GM21423 (cell line): ENCODE measurements at regions not wholly inside any gene's neighbourhood (a gene's known extent, or its start where the extent isn't known, plus 50 kb on each side); places are given as distances from the start of the nearest gene placed in this dataset.

Experiments used
- ATAC-seq: cut with Tn5 transposase; IDR thresholded peaks from one replicate; pipeline ENCODE4 v1.9.1; 2021; ENCODE audit warnings: mild to moderate bottlenecking, moderate library complexity; ENCODE audit not compliant: unreplicated experiment

DNA sequence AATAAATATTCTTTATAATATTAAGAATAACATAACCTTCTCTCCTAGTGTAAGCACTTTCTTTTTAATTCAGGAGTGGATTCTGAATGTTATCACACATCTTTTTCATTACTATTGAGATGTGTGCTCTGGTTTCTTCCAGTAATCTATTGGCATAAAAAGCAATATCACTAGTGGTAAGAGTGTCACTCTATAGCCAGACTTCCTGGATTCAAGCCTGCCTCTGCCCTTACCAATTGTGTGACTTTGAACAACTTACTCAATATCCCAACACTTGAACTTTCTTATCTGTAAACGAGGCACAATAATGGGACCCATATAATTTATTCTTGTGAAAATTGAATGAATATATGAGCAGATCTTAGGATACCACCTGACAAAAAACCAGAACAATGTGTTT, 71.0 kb downstream of the SEM1 start:
- no peak for ATAC-seq

- no peak for ATAC-seq
Observed at GRCh38 chr7:96637522-96637921, 72.1 kb downstream of the SEM1 start.

- no peak for ATAC-seq
Observed at GRCh38 chr7:96636979-96637378, 72.7 kb downstream of the SEM1 start.

- ATAC-seq, result no peak
Observed at GRCh38 chr7:96636342-96636860, 73.2 kb downstream of the SEM1 start.

GRCh38 chr7:96629884-96630283, 79.8 kb downstream of the SEM1 start:
- ATAC-seq, result no peak

DNA sequence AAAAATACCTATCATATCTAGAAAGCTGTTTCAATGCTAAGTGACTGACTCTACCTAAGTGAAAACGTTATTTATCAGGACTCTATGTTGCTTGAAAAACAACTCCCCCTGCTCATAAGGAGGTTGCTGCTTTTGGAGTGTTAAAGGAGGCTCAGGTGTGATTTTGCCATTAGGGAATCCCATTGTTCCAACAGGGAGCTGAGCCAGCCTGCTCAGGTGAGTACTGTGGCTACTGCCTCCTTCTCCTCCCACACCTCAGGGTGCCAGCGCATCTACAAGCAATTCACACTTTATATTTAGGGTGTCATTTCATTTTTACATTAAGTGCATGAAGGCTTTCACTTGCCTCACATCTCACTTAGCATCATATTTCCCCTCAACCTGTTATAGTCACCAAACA, 84.7 kb downstream of the SEM1 start:
- ATAC-seq, result no peak

DNA sequence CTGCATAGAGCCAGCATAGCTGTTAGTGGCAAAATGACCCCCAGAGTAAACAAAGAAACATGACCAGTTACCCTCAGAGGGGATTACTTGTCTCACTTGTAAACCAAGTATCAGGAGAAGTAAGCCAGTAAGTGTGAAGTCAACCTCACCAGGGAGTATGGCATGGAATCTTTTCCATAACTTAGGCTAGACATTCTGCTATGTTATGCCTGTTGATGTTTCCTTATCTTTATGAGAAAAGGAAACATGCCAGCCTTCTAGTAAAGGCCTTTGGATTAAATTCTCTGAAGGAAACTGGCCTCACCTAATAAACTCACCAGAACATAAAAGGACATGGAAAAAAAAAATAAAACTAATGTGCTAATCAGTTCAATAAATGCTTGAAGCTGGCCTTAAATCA, 87.7 kb downstream of the SEM1 start:
- ATAC-seq, result no peak

DNA sequence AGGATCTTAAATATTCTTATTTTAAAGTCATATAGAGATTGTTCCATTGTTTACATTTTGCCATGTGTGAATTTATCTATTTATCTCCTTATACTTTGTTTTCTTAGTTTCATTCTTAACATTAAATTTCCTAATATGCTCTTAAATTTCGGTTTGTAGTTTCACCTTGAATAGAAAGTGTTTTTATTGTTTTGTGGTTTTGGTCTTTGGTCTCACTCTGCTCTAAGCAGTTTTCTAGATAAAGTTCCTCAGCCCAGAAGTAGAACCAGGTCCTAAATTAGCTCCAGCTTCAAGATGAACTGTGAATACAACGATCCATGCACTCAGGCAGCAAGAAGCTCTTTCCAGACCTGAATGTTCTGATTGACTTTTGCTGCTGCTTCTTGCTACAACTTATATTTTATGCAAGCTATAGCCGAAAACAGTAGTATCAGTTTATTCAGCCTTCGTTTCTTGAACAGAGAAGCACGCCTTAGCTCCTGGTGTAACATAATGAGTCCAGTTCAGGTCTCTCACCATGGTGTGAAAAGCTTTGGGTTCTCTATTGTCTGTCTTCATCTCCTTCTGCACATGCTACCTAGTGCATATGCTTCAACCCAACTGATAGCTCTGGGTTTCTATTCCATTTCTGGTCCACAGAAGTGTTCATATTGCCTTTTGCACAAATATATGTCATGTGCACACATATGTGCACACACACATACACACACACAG, 95.3 kb downstream of the SEM1 start:
- ATAC-seq, result no peak

GRCh38 chr7:96612034-96612433, 97.6 kb downstream of the SEM1 start:
- no peak for ATAC-seq

GRCh38 chr7:96605045-96605716, 104.5 kb downstream of the SEM1 start:
- ATAC-seq, result no peak

- ATAC-seq, result no peak
Observed at GRCh38 chr7:96599288-96599936, 110.2 kb downstream of the SEM1 start.

GRCh38 chr7:96598421-96598820, 111.2 kb downstream of the SEM1 start:
- no peak for ATAC-seq

DNA sequence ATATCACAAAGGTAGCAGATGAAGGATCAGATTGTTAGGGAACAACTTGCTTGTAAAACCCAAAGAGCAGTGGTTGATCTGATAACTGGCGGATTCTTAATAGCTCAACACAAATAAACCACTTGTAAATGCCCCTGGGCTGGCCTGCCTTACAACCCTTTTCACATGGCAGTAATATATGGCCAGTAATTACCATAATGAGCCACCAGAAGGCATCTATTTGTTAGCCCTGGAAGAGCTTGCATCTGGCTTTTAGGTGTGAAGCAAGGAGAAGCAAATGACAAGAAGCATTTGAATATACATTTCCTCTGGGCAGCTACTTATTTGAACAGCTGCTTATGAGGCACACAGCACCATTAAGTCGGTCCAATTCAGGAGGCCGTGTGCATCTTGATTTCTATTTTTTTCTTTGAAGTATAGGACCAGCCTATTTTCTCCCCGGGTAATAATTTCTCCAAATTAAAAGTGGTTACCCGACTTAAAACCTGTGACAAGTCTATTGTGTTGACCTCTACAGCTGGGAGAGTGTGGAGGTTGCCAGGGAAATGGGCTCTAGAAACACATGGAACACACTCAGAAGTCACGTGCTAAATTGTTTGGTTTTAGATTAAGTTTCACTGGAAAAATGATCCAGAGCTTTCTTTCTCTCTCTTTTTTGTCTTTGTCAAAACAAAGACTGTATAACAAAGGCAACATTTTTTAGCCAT, 113.4 kb downstream of the SEM1 start:
- no peak for ATAC-seq

- ATAC-seq, result no peak
Observed at GRCh38 chr7:96591900-96592676, 117.6 kb downstream of the SEM1 start.

GRCh38 chr7:96591159-96591899, 118.3 kb downstream of the SEM1 start:
- no peak for ATAC-seq

DNA sequence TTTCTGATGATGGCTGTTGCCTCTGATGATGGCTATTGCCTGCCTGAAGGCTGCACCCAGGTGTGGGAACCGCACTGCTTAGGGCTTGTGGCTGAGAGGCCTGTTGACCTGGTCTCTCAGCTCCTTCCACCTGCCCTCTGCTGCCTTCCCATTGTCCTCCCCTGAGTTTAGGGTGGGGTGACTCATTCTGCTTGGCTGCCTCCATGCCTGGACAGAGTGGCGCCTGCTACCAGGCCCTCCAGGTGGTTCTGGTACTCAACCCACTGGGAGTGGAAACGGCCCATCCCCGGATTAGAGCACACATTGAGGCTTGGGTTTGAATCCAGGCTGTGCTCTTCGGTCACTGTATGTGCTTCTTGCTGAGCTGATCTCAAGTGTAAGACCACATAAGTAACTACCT, 120.6 kb downstream of the SEM1 start:
- no peak for ATAC-seq

- ATAC-seq, result no peak
Observed at GRCh38 chr7:96579119-96579518, 130.5 kb downstream of the SEM1 start.

DNA sequence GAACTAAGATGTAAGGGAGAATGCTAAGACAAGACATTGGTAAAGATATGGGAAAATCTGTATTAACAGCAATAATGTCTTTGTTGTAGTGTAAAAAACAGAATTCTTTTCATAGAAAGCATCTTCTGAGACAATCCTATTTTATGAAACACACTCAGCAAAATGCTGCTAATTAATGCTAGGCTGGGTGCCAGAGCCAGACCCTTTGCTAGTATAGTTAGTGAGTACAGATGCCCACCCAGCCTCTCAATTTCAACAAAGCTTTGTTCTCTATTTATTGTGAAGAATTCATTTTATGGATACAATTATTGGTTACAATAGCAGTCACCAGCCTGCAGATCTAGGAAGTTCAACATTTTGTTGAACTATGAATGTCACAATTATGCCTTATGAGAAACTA, 131.0 kb downstream of the SEM1 start:
- ATAC-seq, result no peak

- no peak for ATAC-seq
Observed at GRCh38 chr7:96563409-96563808, 146.2 kb downstream of the SEM1 start.

DNA sequence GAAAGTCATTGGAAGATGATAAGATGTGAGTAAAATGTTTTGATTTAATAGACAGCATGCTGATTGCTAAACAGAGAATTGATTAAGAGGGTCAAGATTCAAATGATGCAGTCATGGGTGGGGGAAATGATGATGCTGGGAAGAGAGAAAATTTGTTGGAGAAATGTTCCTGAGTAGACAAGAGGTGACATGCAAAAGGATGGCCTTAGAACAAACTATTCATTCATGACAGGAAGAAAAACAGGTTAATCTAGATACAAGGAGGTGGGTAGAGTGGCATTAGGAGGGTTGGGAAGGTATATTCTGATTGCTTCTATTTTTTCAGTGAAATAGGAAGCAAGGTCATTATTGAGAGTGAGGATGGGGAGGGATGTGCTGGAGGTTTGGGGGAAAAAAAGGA, 146.7 kb downstream of the SEM1 start:
- ATAC-seq, result no peak
